HCEC 1CT (cell line): ENCODE measurements at regions not wholly inside any gene's neighbourhood (a gene's known extent, or its start where the extent isn't known, plus 50 kb on each side); places are given as distances from the start of the nearest gene placed in this dataset.
A peak's percentile ranks its signal among the peaks of the same experiment; 100 is the strongest.

Experiments used
- DNase-seq: peaks from one replicate; pipeline ENCODE4 v3.0.0-alpha.2; 2017

- DNase-seq: no peak
Observed at GRCh38 chr6:105807905-105808304, 278.2 kb upstream of the PRDM1 start.

- peak; percentile 47 for DNase-seq
Observed at GRCh38 chr6:105806486-105806920, 279.6 kb upstream of the PRDM1 start.

DNA sequence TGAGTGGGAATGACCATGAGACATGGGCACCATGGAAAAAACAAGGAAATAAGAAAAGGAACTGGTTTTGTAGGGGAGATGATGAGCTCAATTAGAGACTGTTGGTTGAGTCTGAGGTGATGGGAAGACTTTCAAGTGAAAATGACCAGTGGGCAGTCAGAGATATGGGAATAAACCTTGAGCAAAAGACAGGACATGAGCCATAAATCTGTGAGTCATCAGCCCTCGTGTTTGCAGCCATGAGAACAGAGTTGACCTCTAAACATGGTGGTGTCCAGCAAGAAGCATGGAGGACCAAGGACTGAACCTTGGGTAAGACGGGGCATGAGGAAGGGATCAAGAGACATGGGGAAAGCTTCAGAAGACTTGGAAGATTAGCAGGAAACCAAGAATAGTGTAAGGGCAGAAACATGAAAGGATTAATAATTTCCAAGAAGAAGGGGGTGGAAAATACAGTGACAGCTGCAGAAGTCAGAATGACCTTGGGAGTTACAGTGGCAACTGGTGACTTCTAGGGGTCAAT, 280.6 kb upstream of the PRDM1 start:
- DNase-seq: peak; percentile 72

DNA sequence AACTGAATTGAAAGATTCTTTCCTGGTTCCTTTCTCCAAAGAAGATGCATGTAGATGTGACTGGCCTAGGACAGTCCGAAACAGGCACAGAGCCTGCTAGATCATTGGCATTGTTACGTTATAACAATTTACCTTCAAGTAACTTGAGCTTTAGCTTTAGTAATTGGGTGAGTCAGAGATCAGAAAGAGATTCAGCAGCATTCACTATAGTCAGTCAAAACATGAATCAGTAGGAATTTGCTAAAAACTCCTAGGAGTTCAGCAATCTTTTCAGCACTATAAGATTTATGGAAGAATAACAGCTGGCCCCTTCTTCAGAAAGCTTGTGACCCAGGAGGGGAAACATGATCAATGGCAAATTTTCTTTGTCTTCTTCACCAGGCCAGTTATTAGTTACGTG, 281.7 kb upstream of the PRDM1 start:
- DNase-seq: peak; percentile 91

DNA sequence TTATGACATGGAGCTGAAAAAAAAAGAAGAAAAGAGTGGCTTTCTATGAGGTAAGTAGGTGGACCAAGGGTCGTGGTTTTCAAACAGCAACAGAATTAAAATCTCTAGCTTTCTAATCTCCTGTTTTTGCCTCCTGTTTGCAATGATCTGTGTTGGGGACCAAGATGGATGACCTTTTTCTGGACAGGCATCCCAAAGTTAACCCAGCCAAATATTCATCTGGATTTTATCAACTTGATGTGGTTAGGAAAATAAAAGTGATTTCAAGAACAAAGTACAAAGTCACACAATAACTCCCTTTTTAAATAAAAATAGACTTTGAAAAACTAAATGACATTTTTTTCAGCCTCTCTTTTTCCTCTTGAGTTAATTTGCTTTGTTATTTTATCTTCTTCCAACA, 282.1 kb upstream of the PRDM1 start:
- DNase-seq: no peak

- no peak for DNase-seq
Observed at GRCh38 chr6:105803442-105803841, 282.7 kb upstream of the PRDM1 start.

GRCh38 chr6:105802703-105803102, 283.4 kb upstream of the PRDM1 start:
- DNase-seq: no peak

DNA sequence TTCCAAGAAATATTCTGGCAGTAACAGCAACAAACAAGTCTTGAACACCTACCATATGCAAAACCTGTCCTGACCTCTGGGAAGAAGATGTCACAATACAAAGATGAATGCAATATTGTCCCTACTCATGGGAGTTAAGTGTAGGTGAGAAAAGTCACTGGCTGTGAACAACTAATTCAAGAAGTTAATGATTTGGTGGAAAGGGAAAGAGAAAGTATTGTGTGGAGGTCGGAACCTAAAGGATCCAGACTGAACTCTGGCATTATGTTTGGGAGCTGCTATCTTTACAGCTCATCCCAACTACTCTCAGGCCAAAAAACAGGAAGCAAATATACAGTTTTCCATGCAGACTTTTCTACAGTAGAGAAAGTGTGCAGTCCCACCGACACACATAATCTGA, 285.3 kb upstream of the PRDM1 start:
- DNase-seq: no peak

GRCh38 chr6:105800398-105800797, 285.7 kb upstream of the PRDM1 start:
- no peak for DNase-seq

- DNase-seq: no peak
Observed at GRCh38 chr6:105799056-105799455, 287.1 kb upstream of the PRDM1 start.

GRCh38 chr6:105797983-105798453, 288.1 kb upstream of the PRDM1 start:
- peak; percentile 75 for DNase-seq

GRCh38 chr6:105797286-105797979, 288.7 kb upstream of the PRDM1 start:
- DNase-seq: no peak

GRCh38 chr6:105795913-105796517, 290.1 kb upstream of the PRDM1 start:
- no peak for DNase-seq

GRCh38 chr6:105795366-105795765, 290.8 kb upstream of the PRDM1 start:
- DNase-seq: no peak

- DNase-seq: no peak
Observed at GRCh38 chr6:105794870-105795269, 291.3 kb upstream of the PRDM1 start.

DNA sequence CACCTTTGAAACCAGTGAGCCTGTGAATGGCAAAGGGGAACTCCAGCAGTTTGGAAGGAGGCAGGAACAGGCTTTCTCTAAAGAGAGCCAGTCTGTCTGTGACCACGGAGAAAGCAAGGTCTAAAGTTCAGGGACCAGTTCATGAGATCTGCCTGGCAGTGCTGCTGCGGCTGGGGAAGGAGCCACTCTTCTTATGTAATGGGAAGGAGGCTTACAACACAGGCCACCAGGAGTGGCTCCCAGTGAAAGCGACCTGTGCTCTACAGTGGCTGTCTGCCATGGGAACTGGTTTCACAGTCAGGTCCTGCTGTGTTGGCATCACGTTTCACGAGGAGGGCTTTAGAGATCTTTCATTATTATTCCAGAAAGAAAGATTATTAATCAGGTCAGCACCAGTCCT, 291.9 kb upstream of the PRDM1 start:
- DNase-seq: no peak

DNA sequence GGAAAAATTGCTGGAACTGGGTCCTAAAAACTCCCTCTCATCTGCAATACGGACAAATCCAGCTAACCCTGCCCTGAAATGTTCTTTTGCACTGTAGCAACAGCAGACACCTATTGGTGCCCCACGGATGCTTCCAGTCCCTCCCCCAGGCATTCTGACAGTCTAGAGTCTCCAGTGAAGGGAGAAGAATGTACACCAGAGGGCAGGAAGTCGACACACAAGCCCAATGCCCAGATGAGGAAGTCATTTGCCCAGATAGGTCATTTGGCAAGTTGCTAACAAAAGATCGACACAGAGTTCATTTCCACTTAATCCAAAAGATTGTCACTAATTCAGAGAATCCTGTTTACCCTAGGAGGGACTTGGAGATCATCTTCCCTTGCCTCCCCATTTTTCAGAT, 293.0 kb upstream of the PRDM1 start:
- DNase-seq: peak; percentile 43

- DNase-seq: no peak
Observed at GRCh38 chr6:105791583-105792318, 294.4 kb upstream of the PRDM1 start.

- no peak for DNase-seq
Observed at GRCh38 chr6:105791179-105791578, 295.0 kb upstream of the PRDM1 start.

DNA sequence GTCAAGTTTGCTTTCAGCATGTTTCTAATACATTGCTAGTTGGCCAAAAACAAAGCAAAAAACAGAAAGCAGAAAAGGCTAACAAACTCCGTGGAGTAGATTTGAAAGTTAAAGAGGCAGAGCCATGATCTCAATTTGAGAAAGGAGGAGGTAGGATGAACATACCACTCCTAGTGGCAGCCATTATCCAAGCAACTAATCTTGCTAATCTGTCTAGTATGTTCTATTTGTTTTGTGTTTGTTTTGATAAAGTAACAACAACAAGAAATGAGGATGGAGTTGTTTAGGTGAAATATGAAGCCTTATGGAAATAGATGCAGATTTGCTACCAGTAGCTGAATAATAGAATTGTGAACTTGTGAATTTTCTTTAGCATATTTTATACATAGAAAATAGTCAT, 295.5 kb upstream of the PRDM1 start:
- DNase-seq: peak; percentile 22

DNA sequence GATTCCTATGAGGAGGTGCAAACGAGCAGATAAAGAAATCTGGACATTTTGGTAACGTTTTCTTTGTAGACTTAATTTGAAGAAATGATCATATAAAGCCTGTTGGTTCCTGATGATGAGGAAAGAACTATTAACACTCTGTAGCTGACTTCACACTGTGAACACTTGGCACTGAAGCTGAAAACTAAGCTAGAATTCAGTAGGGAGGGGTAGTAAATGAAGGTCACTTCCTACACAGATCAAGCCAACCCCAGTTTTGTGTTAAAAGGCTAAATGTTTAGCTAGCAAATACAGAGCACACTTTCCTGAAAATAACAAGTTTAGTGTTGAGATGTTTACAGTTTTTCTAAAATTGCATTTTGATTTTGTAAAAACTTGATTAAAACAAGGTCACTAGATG, 296.2 kb upstream of the PRDM1 start:
- no peak for DNase-seq

DNA sequence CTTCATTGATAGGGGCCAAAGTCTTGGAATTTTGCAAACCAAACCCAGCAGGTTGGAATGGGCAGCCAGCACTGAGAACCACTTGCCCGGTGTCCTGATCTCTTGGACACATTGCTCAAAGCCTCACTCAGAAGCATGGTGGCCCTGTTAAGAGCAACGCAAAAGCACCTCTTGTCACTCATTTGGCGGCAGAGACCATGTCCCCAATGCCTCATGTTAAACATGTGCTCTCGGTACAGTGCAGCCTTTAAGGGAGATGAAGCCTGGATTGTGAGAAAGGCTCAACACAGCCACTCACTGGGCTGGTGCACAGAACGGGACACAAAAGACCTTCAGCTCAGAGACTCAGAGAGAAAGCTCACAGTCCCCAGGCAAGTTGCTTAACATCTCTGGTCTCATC, 298.4 kb upstream of the PRDM1 start:
- DNase-seq: no peak

DNA sequence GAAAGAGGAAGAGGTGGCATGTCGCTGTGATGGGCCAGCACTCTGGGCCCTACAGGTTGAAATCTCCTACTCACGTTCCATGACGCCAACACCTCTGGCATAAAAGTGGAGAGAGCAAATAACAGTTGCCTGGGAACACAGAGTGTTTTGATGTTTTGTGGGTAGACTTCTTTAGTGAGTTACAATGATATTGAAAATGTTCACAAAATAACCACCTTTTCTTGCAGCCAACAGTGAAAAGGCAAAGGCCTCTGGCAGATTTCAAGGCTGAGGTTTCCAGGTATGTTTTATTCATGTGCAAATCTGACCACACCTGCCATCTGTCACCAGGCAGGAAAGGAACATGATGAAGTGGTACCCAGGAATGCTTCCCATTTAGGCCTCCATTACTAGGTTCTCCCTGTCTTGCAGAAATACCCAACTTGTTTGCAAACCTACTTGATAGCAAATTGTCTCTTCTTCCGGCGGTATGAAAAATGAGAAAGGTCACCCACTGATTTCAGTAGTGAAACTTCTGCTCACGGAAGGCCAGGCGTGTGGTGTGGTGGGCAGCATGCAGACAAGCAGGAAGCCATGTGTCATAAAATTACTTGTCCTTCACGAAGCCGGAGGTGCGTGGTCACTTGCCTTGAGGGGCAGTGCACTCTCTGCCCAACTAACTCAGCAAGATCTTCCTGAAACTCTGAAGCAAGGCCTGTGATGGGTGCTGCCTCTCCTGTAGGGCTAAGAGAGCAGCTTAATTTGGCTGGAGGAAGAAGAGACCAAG, 299.1 kb upstream of the PRDM1 start:
- DNase-seq: no peak
